H1 (cell line): ENCODE measurements at regions not wholly inside any gene's neighbourhood (a gene's known extent, or its start where the extent isn't known, plus 50 kb on each side); places are given as distances from the start of the nearest gene placed in this dataset.

Experiments used
- CTCF ChIA-PET: fragments of 300-600 bp; sonication (Branson Sonifier 250); formaldehyde crosslinking; loops from one replicate; lab custom pipeline; 2021; ENCODE audit not compliant: partially characterized antibody; lab: Charles Lee
- POLR2A ChIA-PET: fragments of 300-600 bp; sonication (Branson Sonifier 250); formaldehyde crosslinking; loops from one replicate; lab custom pipeline; 2021; ENCODE audit warnings: inconsistent platforms; ENCODE audit not compliant: partially characterized antibody; lab: Charles Lee
- DNase-seq, 2 experiments: peaks; one replicate each; pipeline versions ENCODE4 v3.0.0 to v3.0.0-alpha.2; 2010 to 2022; ENCODE audit warnings: low spot score in 2 of 2, low read depth in 1 of 2, mixed read lengths in 1 of 2
- FAIRE-seq: peaks from 2 replicates; lab custom pipeline; 2011; peaks lifted over from hg19 to GRCh38; lab: Jason Lieb, UNC
- H2AFZ ChIP-seq: 2 replicates; pipeline ENCODE4 v1.8.1; 2012; ENCODE audit warnings: low read length, inconsistent platforms
- H2AK5ac ChIP-seq: 2 replicates; pipeline ENCODE4 v1.6.1; 2013; ENCODE audit warnings: low read depth, low read length
- H2BK120ac ChIP-seq: replicated peaks from 2 replicates; pipeline ENCODE3; 2013; ENCODE audit warnings: low read depth, low read length, inconsistent platforms
- H2BK12ac ChIP-seq: 2 replicates; pipeline ENCODE4 v1.6.1; 2013; ENCODE audit warnings: low read depth, low read length
- H2BK15ac ChIP-seq: 2 replicates; pipeline ENCODE4 v1.6.1; 2013; ENCODE audit warnings: low read length
- H2BK20ac ChIP-seq: 2 replicates; pipeline ENCODE4 v1.6.1; 2013; ENCODE audit warnings: low read length
- H2BK5ac ChIP-seq: 2 replicates; pipeline ENCODE4 v1.6.1; 2013; ENCODE audit warnings: low read depth, low read length
- H3K14ac ChIP-seq: 2 replicates; pipeline ENCODE4 v1.6.1; 2013; ENCODE audit warnings: inconsistent platforms; ENCODE audit not compliant: insufficient read length
- H3K18ac ChIP-seq: 2 replicates; pipeline ENCODE4 v1.6.1; 2013; ENCODE audit warnings: low read length; ENCODE audit errors: extremely low read depth
- H3K23ac ChIP-seq: 2 replicates; pipeline ENCODE4 v1.6.1; 2013; ENCODE audit warnings: inconsistent platforms; ENCODE audit not compliant: insufficient read length
- H3K23me2 ChIP-seq: 2 replicates; pipeline ENCODE4 v1.6.1; 2013; ENCODE audit warnings: low read depth, low read length
- H3K27ac ChIP-seq: 2 replicates; pipeline ENCODE4 v1.6.1; 2011; ENCODE audit warnings: low read depth, low read length, inconsistent platforms
- H3K27me3 ChIP-seq, 4 experiments: replicated peaks in 1 of 4; 1 replicate in 1 of 4; 2 replicates in 3 of 4; pipeline versions ENCODE4 v1.6.1 to v1.8.1; 2011 to 2013; ENCODE audit warnings: low read length in 3 of 4, mild to moderate bottlenecking in 3 of 4, inconsistent platforms in 2 of 4, mixed read lengths in 2 of 4, moderate library complexity in 1 of 4; ENCODE audit not compliant: control insufficient read depth in 3 of 4, insufficient read depth in 3 of 4; ENCODE audit errors: extremely low read depth in 1 of 4
- H3K36me3 ChIP-seq, 4 experiments: 2 replicates each; pipeline versions ENCODE4 v1.6.1 to v1.8.1; 2011 to 2013; ENCODE audit warnings: mild to moderate bottlenecking in 4 of 4, low read length in 3 of 4, moderate library complexity in 2 of 4, control low read depth in 1 of 4, inconsistent platforms in 1 of 4; ENCODE audit not compliant: insufficient read depth in 4 of 4, control insufficient read depth in 2 of 4
- H3K4ac ChIP-seq: replicated peaks from 2 replicates; pipeline ENCODE3; 2013; ENCODE audit warnings: low read length, low read depth, mixed read lengths, inconsistent platforms; ENCODE audit not compliant: insufficient read length
- H3K4me1 ChIP-seq, 4 experiments: replicated peaks in 1 of 4; 1 replicate in 1 of 4; 2 replicates in 3 of 4; pipeline versions ENCODE4 v1.6.1 to v1.8.1; 2011 to 2013; ENCODE audit warnings: low read length in 3 of 4, inconsistent platforms in 2 of 4, mixed read lengths in 1 of 4; ENCODE audit not compliant: insufficient read depth in 4 of 4, control insufficient read depth in 3 of 4
- H3K4me2 ChIP-seq, 2 experiments: 2 replicates each; pipeline versions ENCODE4 v1.6.1 to v1.8.1; 2011 to 2013; ENCODE audit warnings: low read depth in 2 of 2, low read length in 2 of 2, control low read depth in 1 of 2, inconsistent platforms in 1 of 2, mild to moderate bottlenecking in 1 of 2; ENCODE audit not compliant: insufficient read depth in 1 of 2
- H3K4me3 ChIP-seq, 4 experiments: fragments of 200-600, 300-600 bp in 1 of 4; sonication (generic), shearing (Covaris generic), sonication (Bioruptor Twin) in 1 of 4; 2 replicates each; pipeline versions ENCODE4 v1.5.1 to v1.8.1; 2011 to 2016; ENCODE audit warnings: low read length in 4 of 4, low read depth in 3 of 4, control low read depth in 2 of 4, inconsistent platforms in 2 of 4, mild to moderate bottlenecking in 2 of 4, mixed read lengths in 1 of 4, moderate library complexity in 1 of 4; ENCODE audit not compliant: insufficient read depth in 2 of 4; ENCODE audit errors: extremely low read depth in 1 of 4
- H3K56ac ChIP-seq: replicated peaks from 2 replicates; pipeline ENCODE3; 2013; ENCODE audit warnings: low read depth, mild to moderate bottlenecking, mixed read lengths, low read length, inconsistent platforms; ENCODE audit not compliant: insufficient read length
- H3K79me1 ChIP-seq: 2 replicates; pipeline ENCODE4 v1.6.1; 2013; ENCODE audit warnings: low read depth, low read length, control low read depth
- H3K79me2 ChIP-seq, 2 experiments: 2 replicates each; pipeline versions ENCODE4 v1.6.1 to v1.8.1; 2012 to 2013; ENCODE audit warnings: low read length in 2 of 2, mild to moderate bottlenecking in 2 of 2, inconsistent platforms in 1 of 2; ENCODE audit not compliant: insufficient read depth in 2 of 2, control insufficient read depth in 1 of 2
- H3K9ac ChIP-seq, 4 experiments: replicated peaks in 1 of 4; 1 replicate in 1 of 4; 2 replicates in 3 of 4; pipeline versions ENCODE4 v1.6.1 to v1.8.1; 2011 to 2013; ENCODE audit warnings: low read depth in 3 of 4, low read length in 3 of 4, control low read depth in 2 of 4, mild to moderate bottlenecking in 2 of 4, moderate library complexity in 2 of 4, inconsistent platforms in 1 of 4; ENCODE audit errors: extremely low read depth in 1 of 4
- H3K9me3 ChIP-seq, 2 experiments: 2 replicates each; pipeline versions ENCODE4 v1.6.1 to v1.8.1; 2012 to 2013; ENCODE audit warnings: mild to moderate bottlenecking in 2 of 2, moderate library complexity in 2 of 2, control low read depth in 1 of 2, inconsistent platforms in 1 of 2, low read depth in 1 of 2, low read length in 1 of 2, mixed read lengths in 1 of 2; ENCODE audit not compliant: insufficient read depth in 2 of 2
- H4K20me1 ChIP-seq, 2 experiments: replicated peaks in 1 of 2; 2 replicates each; pipeline versions ENCODE3 to v1.8.1; 2011 to 2013; ENCODE audit warnings: inconsistent platforms in 2 of 2, low read length in 2 of 2, mild to moderate bottlenecking in 1 of 2; ENCODE audit not compliant: insufficient read depth in 2 of 2, control insufficient read depth in 1 of 2
- H4K5ac ChIP-seq: 2 replicates; pipeline ENCODE4 v1.6.1; 2013; ENCODE audit warnings: low read length, low read depth, mixed read lengths, inconsistent platforms; ENCODE audit not compliant: insufficient read length
- H4K8ac ChIP-seq: 2 replicates; pipeline ENCODE4 v1.8.0; 2013; ENCODE audit warnings: mild to moderate bottlenecking, moderate library complexity, low read length, inconsistent platforms; ENCODE audit not compliant: insufficient read depth; ENCODE audit errors: extremely low read depth
- H4K91ac ChIP-seq: replicated peaks from 2 replicates; pipeline ENCODE3; 2013; ENCODE audit warnings: low read length, mixed read lengths, inconsistent platforms; ENCODE audit not compliant: insufficient read length
- BCL11A ChIP-seq, 2 experiments: IDR thresholded peaks; one replicate each; pipeline ENCODE4 v1.6.1; 2011; ENCODE audit warnings: low read depth in 2 of 2, low read length in 2 of 2, mild to moderate bottlenecking in 2 of 2
- KDM1A ChIP-seq: fragments of 200-600, 300-600 bp; sonication (generic); IDR thresholded peaks from 2 replicates; pipeline ENCODE4 v1.7.1; 2016; ENCODE audit warnings: mild to moderate bottlenecking, low read length, borderline replicate concordance
- MAFK ChIP-seq: IDR thresholded peaks from 2 replicates; pipeline ENCODE4 v1.6.1; 2012; ENCODE audit warnings: low read depth, mild to moderate bottlenecking, improper control_type of control experiment, low read length
- NANOG ChIP-seq: IDR thresholded peaks from 2 replicates; pipeline ENCODE4 v1.6.1; 2011; ENCODE audit warnings: low read length, low read depth, mild to moderate bottlenecking, inconsistent platforms; ENCODE audit not compliant: insufficient read depth, poor library complexity, severe bottlenecking
- RBBP5 ChIP-seq: IDR thresholded peaks from 2 replicates; pipeline ENCODE4 v1.7.1; 2012; ENCODE audit warnings: low read depth, mild to moderate bottlenecking, inconsistent platforms, low read length, moderate library complexity, borderline replicate concordance
- SRF ChIP-seq: IDR thresholded peaks from 2 replicates; pipeline ENCODE4 v1.6.1; 2011; ENCODE audit warnings: mild to moderate bottlenecking, low read depth, low read length, moderate library complexity
- TEAD4 ChIP-seq: IDR thresholded peaks from 2 replicates; pipeline ENCODE4 v1.6.1; 2012; ENCODE audit warnings: low read depth, low read length, inconsistent platforms, mixed read lengths
- WGBS, 2 experiments: shearing (Covaris generic) in 1 of 2; methylation state at CpG; one replicate each; pipeline versions ENCODE4 v1.1.6 to v1.1.7; 2013 to 2015; ENCODE audit warnings: low lambda C conversion rate in 2 of 2, mixed read lengths in 2 of 2, inconsistent platforms in 1 of 2, low coverage in 1 of 2, missing lambda C conversion rate in 1 of 2; ENCODE audit not compliant: insufficient replicate concordance in 2 of 2, insufficient coverage in 1 of 2, insufficient read length in 1 of 2; ENCODE audit errors: extremely low coverage in 1 of 2, missing lambda C conversion rate in 1 of 2; 5-methylcytosine and 5-hydroxymethylcytosine counted together

GRCh38 chr1:30588311-30589073 is 134.9 kb downstream of the MATN1 start:
- no peak overlapping the region for H2BK5ac ChIP-seq
- H3K79me1 ChIP-seq: no peaks in the 10 kb centered on the region
- no peak overlapping the region for H3K18ac ChIP-seq
- ChIA-PET POLR2A (no interaction called here), CTCF (interaction anchor here (0.6 to 1.7 kb wide), 3 partner anchors 17 to 126 kb away, joined by 3 to 4 read pairs (median 3); no protein-coding TSS in a partner anchor)
- H3K56ac ChIP-seq: no peak overlapping the region
- peak in 1 of 2 experiments; percentile 24 for DNase-seq
- no peaks in the 10 kb centered on the region for H3K27me3 ChIP-seq
- no peak for TF ChIP-seq RBBP5
- TF ChIP-seq TEAD4: no peak
- no peak for TF ChIP-seq MAFK
- TF ChIP-seq SRF: no peak
- no peak for TF ChIP-seq NANOG
- TF ChIP-seq KDM1A: 0 out of 2 replicates have a peak, but pooled peaks have one; percentile 53
- TF ChIP-seq BCL11A (IDR thresholded peaks at IDR 0.05; ENCODE audit: low read depth in 2 of 2, low read length in 2 of 2): no peak
- no peak overlapping the region for H2BK15ac ChIP-seq
- no peak overlapping the region for H2BK20ac ChIP-seq
- H4K5ac ChIP-seq: no peak overlapping the region
- no peak overlapping the region for H3K9ac ChIP-seq
- H4K8ac ChIP-seq: no peak overlapping the region
- H3K23ac ChIP-seq: no peak overlapping the region
- no peak for FAIRE-seq
- H3K79me2 ChIP-seq: no peaks in the 10 kb centered on the region
- H3K27ac ChIP-seq: no peak overlapping the region
- no peaks in the 10 kb centered on the region for H4K20me1 ChIP-seq
- H3K4me3 ChIP-seq: no peak overlapping the region
- H2BK12ac ChIP-seq: no peak overlapping the region
- peaks cover 0 to 4% of the 10 kb centered on the region in 2 experiments; a peak in 2 of 4 replicates for H3K9me3 ChIP-seq
- H2BK120ac ChIP-seq: no peak overlapping the region
- no peak overlapping the region for H4K91ac ChIP-seq
- H3K4me2 ChIP-seq: no peak overlapping the region
- no peak overlapping the region for H3K4ac ChIP-seq
- H3K36me3 ChIP-seq: no peaks in the 10 kb centered on the region
- no peaks in the 10 kb centered on the region for H3K23me2 ChIP-seq
- WGBS, 2 experiments: 75% methylated on average over 10 of the region's 10 CpGs; no CpG with 5 or more reads in 1 of the 2 experiments
- H2AK5ac ChIP-seq: 0 out of 2 replicates have a peak overlapping the region, but pooled peaks have one; percentile 24
- peaks cover 0 to 5% (median under 1%) of the 10 kb centered on the region in 4 experiments; a peak in 2 of 7 replicates for H3K4me1 ChIP-seq
- H2AFZ ChIP-seq: no peak overlapping the region
- H3K14ac ChIP-seq: no peak overlapping the region
